IMR-90 (cell line): ENCODE measurements at regions not wholly inside any gene's neighbourhood (a gene's known extent, or its start where the extent isn't known, plus 50 kb on each side); places are given as distances from the start of the nearest gene placed in this dataset.

Source experiments
- ATAC-seq: fragments of 200-7000 bp; cut with Tn5 transposase; 2 replicates; pipeline ENCODE4 v1.9.1; 2020; ENCODE audit warnings: low read depth, mild to moderate bottlenecking, moderate library complexity
- BruUV-seq: library from RNA; stranded (reverse); fragments of 400-500 nt; replicated peaks from 2 replicates; lab custom pipeline; 2021; lab: Mats Ljungman, UMichigan
- CTCF ChIA-PET: fragments of 300-600 bp; formaldehyde crosslinking; extraction: SDS; loops from one replicate; lab custom pipeline; 2021; ENCODE audit warnings: antibody characterized with exemption; lab: Yijun Ruan, JAX
- POLR2A ChIA-PET: fragments of 300-600 bp; sonication (Branson Sonifier 250); formaldehyde crosslinking; loops from one replicate; lab custom pipeline; 2022; ENCODE audit warnings: antibody characterized with exemption; ENCODE audit not compliant: unreplicated experiment; lab: Charles Lee
- DNase-seq: peaks from one replicate; pipeline ENCODE4 v3.0.0; 2013
- H2AFZ ChIP-seq: replicated peaks from 2 replicates; pipeline ENCODE3; 2013; ENCODE audit warnings: low read length, mild to moderate bottlenecking; ENCODE audit not compliant: poor library complexity
- H2AK5ac ChIP-seq: 2 replicates; pipeline ENCODE4 v1.6.1; 2013; ENCODE audit warnings: low read depth, low read length, inconsistent platforms
- H2AK9ac ChIP-seq: replicated peaks from 2 replicates; pipeline ENCODE3; 2013; ENCODE audit warnings: mild to moderate bottlenecking, low read depth, low read length, moderate library complexity; ENCODE audit not compliant: poor library complexity
- H2BK120ac ChIP-seq: 2 replicates; pipeline ENCODE4 v1.6.1; 2013; ENCODE audit warnings: low read depth, low read length, inconsistent platforms
- H2BK15ac ChIP-seq: 3 replicates; pipeline ENCODE4 v1.6.1; 2013; ENCODE audit warnings: low read depth, low read length, inconsistent platforms
- H2BK20ac ChIP-seq: 2 replicates; pipeline ENCODE4 v1.6.1; 2013; ENCODE audit warnings: low read depth, mild to moderate bottlenecking, inconsistent platforms, low read length, moderate library complexity
- H2BK5ac ChIP-seq: 2 replicates; pipeline ENCODE4 v1.6.1; 2013; ENCODE audit warnings: mild to moderate bottlenecking, low read depth, low read length, inconsistent platforms; ENCODE audit not compliant: poor library complexity, severe bottlenecking
- H3K14ac ChIP-seq: replicated peaks from 2 replicates; pipeline ENCODE4 v1.6.1; 2013; ENCODE audit warnings: low read depth, low read length, inconsistent platforms
- H3K18ac ChIP-seq: 2 replicates; pipeline ENCODE4 v1.6.1; 2013; ENCODE audit warnings: low read depth, low read length, control low read depth
- H3K23ac ChIP-seq: 2 replicates; pipeline ENCODE4 v1.6.1; 2013; ENCODE audit warnings: low read depth, low read length, inconsistent platforms
- H3K27ac ChIP-seq: 2 replicates; pipeline ENCODE4 v1.5.1; 2013; ENCODE audit warnings: mild to moderate bottlenecking, control low read depth, low read length; ENCODE audit not compliant: insufficient read depth
- H3K27me3 ChIP-seq: 2 replicates; pipeline ENCODE4 v1.6.1; 2013; ENCODE audit warnings: low read length; ENCODE audit not compliant: control insufficient read depth, insufficient read depth
- H3K36me3 ChIP-seq: 2 replicates; pipeline ENCODE4 v1.6.1; 2013; ENCODE audit warnings: low read length, mixed read lengths; ENCODE audit not compliant: control insufficient read depth, insufficient read depth
- H3K4ac ChIP-seq: 2 replicates; pipeline ENCODE4 v1.6.1; 2013; ENCODE audit warnings: low read depth, low read length, inconsistent platforms
- H3K4me1 ChIP-seq: 2 replicates; pipeline ENCODE4 v1.6.1; 2013; ENCODE audit warnings: low read length, mixed read lengths; ENCODE audit not compliant: control insufficient read depth, insufficient read depth
- H3K4me2 ChIP-seq: 2 replicates; pipeline ENCODE4 v1.6.1; 2013; ENCODE audit warnings: low read depth, mild to moderate bottlenecking, control low read depth, low read length, moderate library complexity
- H3K4me3 ChIP-seq: 2 replicates; pipeline ENCODE4 v1.5.1; 2013; ENCODE audit warnings: low read depth, mild to moderate bottlenecking, control low read depth, low read length, moderate library complexity; ENCODE audit not compliant: insufficient read depth
- H3K56ac ChIP-seq: 2 replicates; pipeline ENCODE4 v1.6.1; 2013; ENCODE audit warnings: low read length, inconsistent platforms; ENCODE audit not compliant: insufficient read depth; ENCODE audit errors: extremely low read depth
- H3K79me1 ChIP-seq, 2 experiments: 2 replicates each; pipeline ENCODE4 v1.6.1; 2013; ENCODE audit warnings: low read length in 2 of 2, inconsistent platforms in 1 of 2, low read depth in 1 of 2
- H3K9ac ChIP-seq: 2 replicates; pipeline ENCODE4 v1.6.1; 2013; ENCODE audit warnings: low read depth, low read length, control low read depth
- H3K9me1 ChIP-seq: 2 replicates; pipeline ENCODE4 v1.6.1; 2013; ENCODE audit warnings: low read length, inconsistent platforms; ENCODE audit not compliant: insufficient read depth
- H3K9me3 ChIP-seq: 2 replicates; pipeline ENCODE4 v1.6.1; 2013; ENCODE audit warnings: low read length; ENCODE audit not compliant: control insufficient read depth, insufficient read depth
- H4K20me1 ChIP-seq: 2 replicates; pipeline ENCODE4 v1.6.1; 2013; ENCODE audit warnings: low read length, inconsistent platforms; ENCODE audit not compliant: insufficient read depth
- H4K5ac ChIP-seq: 2 replicates; pipeline ENCODE4 v1.6.1; 2013; ENCODE audit warnings: mild to moderate bottlenecking, low read depth, low read length, control low read depth
- H4K8ac ChIP-seq, 2 experiments: 2 replicates each; pipeline ENCODE4 v1.6.1; 2013; ENCODE audit warnings: low read depth in 2 of 2, low read length in 2 of 2, control low read depth in 1 of 2, inconsistent platforms in 1 of 2
- H4K91ac ChIP-seq: 2 replicates; pipeline ENCODE4 v1.6.1; 2013; ENCODE audit warnings: low read depth, low read length, inconsistent platforms; ENCODE audit not compliant: insufficient read depth
- BHLHE40 ChIP-seq: fragments of 150-350 bp; IDR thresholded peaks from 2 replicates; pipeline ENCODE4 v1.6.1; 2016; ENCODE audit warnings: mild to moderate bottlenecking, low read depth, low read length
- MAZ ChIP-seq: IDR thresholded peaks from 2 replicates; pipeline ENCODE4 v1.6.1; 2012; ENCODE audit warnings: low read depth, mild to moderate bottlenecking, low read length, improper control_type of control experiment, moderate library complexity, borderline replicate concordance
- WGBS, 2 experiments: methylation state at CpG; one replicate each; pipeline versions ENCODE4 v1.1.5 to v1.1.7; 2013; ENCODE audit warnings: missing lambda C conversion rate in 2 of 2; ENCODE audit not compliant: insufficient read length in 1 of 2; ENCODE audit errors: extremely low coverage in 2 of 2; 5-methylcytosine and 5-hydroxymethylcytosine counted together
- dilution Hi-C: fragments of 300-500 bp; cut with HindIII; formaldehyde crosslinking; loops from one replicate; pipeline ENCODE4 v1.14.3; 2018; ENCODE audit warnings: low sequenced_read_pairs; ENCODE audit not compliant: unreplicated experiment
- in situ Hi-C: fragments of 300-500 bp; cut with MboI; formaldehyde crosslinking; loops from 3 replicates; pipeline ENCODE4 v1.14.3; 2019; ENCODE audit warnings: low sequenced_read_pairs, inconsistent platforms, mixed read lengths
- intact Hi-C: fragments of 100-400 bp; cut with micrococcal nuclease; formaldehyde crosslinking; loops from 2 replicates; pipeline ENCODE4 v1.10.0; 2022

- BruUV-seq: no TSS peak
- no peak for ATAC-seq
These were observed 342.9 kb downstream of the INSIG2 start for GRCh38 chr2:118431165-118431517.

More at GRCh38 chr2:118431165-118431517, 342.9 kb downstream of the INSIG2 start:
- Histone ChIP-seq H3K4me1 (no peaks in the 10 kb centered on the region), H2BK20ac (no peak overlapping the region), H3K9me1 (no peaks in the 10 kb centered on the region), H3K36me3 (no peaks in the 10 kb centered on the region), H3K4me3 (no peak overlapping the region), H3K14ac (no peak overlapping the region), H3K18ac (no peak overlapping the region), H3K4me2 (no peak overlapping the region), H4K5ac (no peak overlapping the region), H3K9me3 (no peaks in the 10 kb centered on the region), H3K23ac (no peak overlapping the region), H2AFZ (no peak overlapping the region), H3K27ac (no peak overlapping the region), H3K4ac (no peak overlapping the region), H3K56ac (no peak overlapping the region), H2BK120ac (no peak overlapping the region), H4K91ac (no peak overlapping the region), H4K8ac (no peak overlapping the region), H2AK9ac (no peak overlapping the region), H4K20me1 (no peaks in the 10 kb centered on the region), H2AK5ac (no peak overlapping the region), H3K79me1 (no peaks in the 10 kb centered on the region), H2BK15ac (no peak overlapping the region), H2BK5ac (no peak overlapping the region), H3K27me3 (no peaks in the 10 kb centered on the region), H3K9ac (no peak overlapping the region)
- in situ Hi-C loops: no loop called here
- CTCF ChIA-PET: no interaction called here
- no CpG with 5 or more reads among the region's 3 CpGs for WGBS, 2 experiments
- no peak for DNase-seq
- POLR2A ChIA-PET: no interaction called here
- intact Hi-C loops: no loop called here
- TF ChIP-seq MAZ (no peak), BHLHE40 (no peak)
- dilution Hi-C loops: no loop called here
